ENCODE measurements at regions not wholly inside any gene's neighbourhood (a gene's known extent, or its start where the extent isn't known, plus 50 kb on each side); places are given as distances from the start of the nearest gene placed in this dataset.
"Not testable (repeated sequence)": the region's sequence is repeated elsewhere in the genome, so short reads cannot be mapped to it uniquely, and the experiment has no call there.

DNA sequence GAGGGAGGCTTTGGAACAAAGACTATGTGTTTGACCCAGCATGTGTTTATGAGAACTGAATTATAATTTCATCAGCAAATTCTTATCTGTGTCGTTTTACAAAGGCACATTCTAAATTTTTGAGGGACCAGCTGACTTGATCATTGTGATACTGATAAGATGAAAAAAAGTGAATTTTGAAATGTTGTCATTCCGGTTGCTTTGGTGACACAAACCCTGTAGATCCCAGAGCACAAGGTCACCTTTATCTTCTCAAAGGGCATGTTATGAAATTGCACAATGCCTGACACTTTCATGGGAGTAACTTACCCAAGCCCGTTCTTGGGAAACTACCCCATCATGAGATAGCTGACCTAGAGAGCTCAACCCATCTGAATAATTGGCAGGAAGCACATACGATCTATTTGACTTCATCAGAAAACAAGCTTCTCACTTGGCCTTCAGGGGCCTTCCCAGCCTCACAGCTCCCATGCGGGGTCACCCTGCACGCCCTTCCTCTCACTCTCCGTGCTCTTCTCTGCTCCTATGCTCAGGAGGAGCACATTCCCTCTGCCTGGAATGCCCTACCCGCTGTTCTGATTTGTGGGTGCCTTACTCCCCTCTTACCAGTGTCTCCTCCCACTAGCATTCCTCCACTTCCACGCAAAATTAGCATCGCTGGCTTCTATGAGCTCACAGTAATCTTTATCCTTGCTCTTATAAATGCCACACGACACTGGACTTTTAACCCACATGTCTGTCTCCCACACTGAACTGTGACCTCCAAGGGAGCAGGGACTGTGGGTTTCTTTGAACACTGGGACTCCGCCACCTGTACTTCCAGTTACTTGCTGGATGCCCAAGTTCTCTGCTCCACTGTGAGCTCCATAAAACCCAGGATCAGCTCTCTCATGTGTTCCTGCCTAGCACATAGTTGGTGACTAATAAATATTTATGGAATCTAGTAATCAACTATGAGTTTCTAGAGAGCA is 555.8 kb upstream of the ID2 start:
- Mint-ChIP-seq H3K27me3 (ENCODE audit: low read depth) (no peaks in the 10 kb centered on the region), H3K36me3 (ENCODE audit: low read depth) (peaks cover 5% of the 10 kb centered on the region), H3K4me1 (peaks cover 17% of the 10 kb centered on the region), H3K27ac (peak overlapping the region in 1 of 3 experiments; percentile 8), H3K4me3 (no peak overlapping the region), H3K9me3 (peaks cover 15% of the 10 kb centered on the region)
- no peak for TF ChIP-seq CTCF (IDR thresholded peaks at IDR 0.05; ENCODE audit: unreplicated experiment in 3 of 3)

- no peak for TF ChIP-seq CTCF (IDR thresholded peaks at IDR 0.05; ENCODE audit: unreplicated experiment in 3 of 3)
- Mint-ChIP-seq H3K4me1 (peaks cover 13% of the 10 kb centered on the region), H3K27ac (no peak overlapping the region), H3K36me3 (ENCODE audit: low read depth) (peaks cover 5% of the 10 kb centered on the region), H3K9me3 (peaks cover 15% of the 10 kb centered on the region), H3K4me3 (no peak overlapping the region), H3K27me3 (ENCODE audit: low read depth) (no peaks in the 10 kb centered on the region)
Observed at GRCh38 chr2:8126783-8127182, 555.1 kb upstream of the ID2 start.

DNA sequence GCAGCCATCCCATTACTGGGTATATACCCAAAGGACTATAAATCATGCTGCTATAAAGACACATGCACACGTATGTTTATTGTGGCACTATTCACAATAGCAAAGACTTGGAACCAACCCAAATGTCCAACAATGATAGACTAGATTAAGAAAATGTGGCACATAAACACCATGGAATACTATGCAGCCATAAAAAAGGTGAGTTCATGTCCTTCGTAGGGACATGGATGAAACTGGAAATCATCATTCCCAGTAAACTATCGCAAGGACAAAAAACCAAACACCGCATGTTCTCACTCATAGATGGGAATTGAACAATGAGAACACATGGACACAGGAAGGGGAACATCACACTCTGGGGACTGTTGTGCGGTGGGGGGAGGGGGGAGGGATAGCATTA is 550.4 kb upstream of the ID2 start:
- Mint-ChIP-seq H3K9me3 (peaks cover 17% of the 10 kb centered on the region), H3K4me1 (peaks cover 36% of the 10 kb centered on the region)
- not testable (repeated sequence) for H3K36me3 Mint-ChIP-seq (ENCODE audit: low read depth); H3K27me3 Mint-ChIP-seq (ENCODE audit: low read depth); H3K27ac Mint-ChIP-seq; H3K4me3 Mint-ChIP-seq

DNA sequence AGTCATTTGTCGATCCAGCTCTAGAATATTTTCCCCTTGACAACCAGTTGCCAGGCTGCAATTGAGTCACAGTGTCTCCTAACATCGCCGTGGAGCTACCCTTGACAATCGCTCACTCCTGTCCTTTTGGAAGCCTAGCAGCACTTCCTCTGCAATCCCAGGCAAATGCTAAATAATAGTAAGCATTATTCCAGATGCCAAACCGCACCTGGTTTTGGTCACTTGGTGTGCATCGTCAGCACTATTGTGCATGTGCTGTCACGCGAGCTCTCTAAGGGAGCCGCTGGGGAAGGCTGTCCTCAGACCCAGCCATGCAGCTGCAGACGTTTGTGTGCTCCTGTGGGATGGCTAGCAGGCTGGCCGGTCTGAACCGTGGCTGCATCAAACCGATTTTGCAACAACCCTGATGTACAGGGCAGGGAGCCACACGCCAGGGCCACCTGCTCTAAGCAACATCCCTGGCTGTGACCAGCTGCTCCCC is 549.5 kb upstream of the ID2 start:
- H3K27ac Mint-ChIP-seq, result peak overlapping the region in 2 of 3 experiments; percentile 78 to 79
- no peak overlapping the region for H3K4me3 Mint-ChIP-seq
- H3K36me3 Mint-ChIP-seq (ENCODE audit: low read depth), result peaks cover 5% of the 10 kb centered on the region
- peaks cover 36% of the 10 kb centered on the region for H3K4me1 Mint-ChIP-seq
- peaks cover 14% of the 10 kb centered on the region for H3K9me3 Mint-ChIP-seq
- TF ChIP-seq CTCF (IDR thresholded peaks at IDR 0.05; ENCODE audit: unreplicated experiment in 3 of 3), result no peak
- H3K27me3 Mint-ChIP-seq (ENCODE audit: low read depth), result peaks cover 4% of the 10 kb centered on the region

DNA sequence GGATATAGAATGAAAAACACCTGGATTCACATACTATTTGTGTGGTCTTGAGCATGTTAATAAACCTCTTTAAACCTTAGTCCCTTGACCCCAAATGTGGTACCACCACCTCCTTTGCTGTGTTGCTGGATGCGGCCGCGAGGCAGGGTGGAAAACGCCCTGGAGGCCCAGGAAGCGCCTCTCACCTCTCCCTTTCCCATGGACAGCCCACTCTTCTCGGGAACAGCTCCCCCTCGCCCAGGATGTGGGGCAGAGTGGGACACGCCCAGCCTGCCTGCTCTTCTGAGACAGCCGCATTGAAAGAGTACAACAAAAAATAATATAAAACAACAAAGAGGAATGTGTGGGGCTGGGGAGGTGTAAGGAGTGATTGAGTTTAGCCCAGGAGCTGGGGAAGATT is 549.0 kb upstream of the ID2 start:
- Mint-ChIP-seq H3K9me3 (peaks cover 14% of the 10 kb centered on the region), H3K4me1 (peaks cover 36% of the 10 kb centered on the region), H3K4me3 (peak overlapping the region in 1 of 3 experiments; percentile 6), H3K27me3 (ENCODE audit: low read depth) (peaks cover 7% of the 10 kb centered on the region), H3K36me3 (ENCODE audit: low read depth) (peaks cover 5% of the 10 kb centered on the region), H3K27ac (peak overlapping the region; percentile 93 to 98 (median 96))
- TF ChIP-seq CTCF (IDR thresholded peaks at IDR 0.05; ENCODE audit: unreplicated experiment in 3 of 3), result no peak

DNA sequence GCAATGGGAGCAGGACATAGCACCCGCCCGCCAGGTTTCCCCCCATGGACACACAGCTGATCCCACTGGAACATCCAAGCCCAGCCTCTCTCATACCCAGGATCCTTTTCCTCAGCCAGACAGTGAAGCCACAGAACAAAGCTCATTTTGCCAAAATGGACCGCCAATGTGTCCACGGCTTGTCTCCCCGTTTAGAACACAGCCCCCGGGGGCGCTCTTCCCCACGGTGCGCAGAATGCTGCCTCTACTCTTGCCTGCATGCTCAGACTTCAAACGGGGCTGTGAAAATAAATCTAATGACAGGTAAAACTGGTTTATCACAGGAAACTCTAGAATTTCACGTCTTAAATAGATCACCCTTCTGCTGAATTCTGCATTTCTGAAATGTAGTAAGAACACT is 548.5 kb upstream of the ID2 start:
- Mint-ChIP-seq H3K27me3 (ENCODE audit: low read depth) (peaks cover 9% of the 10 kb centered on the region), H3K9me3 (peaks cover 12% of the 10 kb centered on the region), H3K4me1 (peaks cover 36% of the 10 kb centered on the region), H3K36me3 (ENCODE audit: low read depth) (peaks cover 4% of the 10 kb centered on the region), H3K27ac (peak overlapping the region; percentile 93 to 98 (median 96)), H3K4me3 (peak overlapping the region in 1 of 3 experiments; percentile 6)
- no peak for TF ChIP-seq CTCF (IDR thresholded peaks at IDR 0.05; ENCODE audit: unreplicated experiment in 3 of 3)

All from nephron (organoid).